HG02938 (cell line): ENCODE measurements at regions not wholly inside any gene's neighbourhood (a gene's known extent, or its start where the extent isn't known, plus 50 kb on each side); places are given as distances from the start of the nearest gene placed in this dataset.

Experiments
- ATAC-seq: cut with Tn5 transposase; IDR thresholded peaks from one replicate; pipeline ENCODE4 v1.9.1; 2021; ENCODE audit warnings: mild to moderate bottlenecking, moderate library complexity; ENCODE audit not compliant: unreplicated experiment

- ATAC-seq = no peak
These were observed 221.2 kb downstream of the PRDM2 start for GRCh38 chr1:13921190-13921589.

- no peak for ATAC-seq
These were observed 222.6 kb downstream of the PRDM2 start for GRCh38 chr1:13922466-13923110.

- ATAC-seq = no peak
These were observed 226.6 kb downstream of the PRDM2 start for GRCh38 chr1:13926556-13926955.

- no peak for ATAC-seq
These were observed 227.7 kb downstream of the PRDM2 start for GRCh38 chr1:13927736-13928135.

GRCh38 chr1:13929313-13929712 lies 229.3 kb downstream of the PRDM2 start:
- ATAC-seq = no peak

- no peak for ATAC-seq
These were observed 230.2 kb downstream of the PRDM2 start for GRCh38 chr1:13930151-13930550.

- ATAC-seq = no peak
These were observed 231.2 kb downstream of the PRDM2 start for GRCh38 chr1:13931226-13931625.

- ATAC-seq = no peak
These were observed 235.3 kb downstream of the PRDM2 start for GRCh38 chr1:13935336-13935735.

GRCh38 chr1:13941315-13941714 lies 241.3 kb downstream of the PRDM2 start:
- no peak for ATAC-seq

- no peak for ATAC-seq
These were observed 243.1 kb downstream of the PRDM2 start for GRCh38 chr1:13943055-13943454.

GRCh38 chr1:13945856-13946255 lies 245.9 kb downstream of the PRDM2 start:
- ATAC-seq = no peak

- no peak for ATAC-seq
These were observed 247.7 kb downstream of the PRDM2 start for GRCh38 chr1:13947658-13948057.

GRCh38 chr1:13948396-13948795 lies 248.4 kb downstream of the PRDM2 start:
- ATAC-seq = no peak

GRCh38 chr1:13948888-13949391 lies 249.0 kb downstream of the PRDM2 start:
- no peak for ATAC-seq

GRCh38 chr1:13949546-13949945 lies 249.6 kb downstream of the PRDM2 start:
- ATAC-seq = no peak

GRCh38 chr1:13950637-13951036 lies 250.6 kb downstream of the PRDM2 start:
- ATAC-seq = no peak

GRCh38 chr1:13951793-13952751 lies 252.1 kb downstream of the PRDM2 start:
- ATAC-seq = no peak

- ATAC-seq = no peak
These were observed 253.0 kb downstream of the PRDM2 start for GRCh38 chr1:13952985-13953384.

GRCh38 chr1:13956393-13956792 lies 256.4 kb downstream of the PRDM2 start:
- ATAC-seq = no peak

GRCh38 chr1:13960375-13960987 lies 260.5 kb downstream of the PRDM2 start:
- no peak for ATAC-seq

GRCh38 chr1:13964768-13965167 lies 264.8 kb downstream of the PRDM2 start:
- ATAC-seq = no peak
